Caco-2 (cell line): ENCODE measurements at regions not wholly inside any gene's neighbourhood (a gene's known extent, or its start where the extent isn't known, plus 50 kb on each side); places are given as distances from the start of the nearest gene placed in this dataset.

Source experiments
- BruUV-seq: library from RNA; stranded (reverse); fragments of 400-500 nt; replicated peaks from 2 replicates; lab custom pipeline; 2021; lab: Mats Ljungman, UMichigan
- CTCF ChIA-PET: fragments of 300-600 bp; sonication (Branson Sonifier 250); formaldehyde crosslinking; loops from one replicate; lab custom pipeline; 2022; ENCODE audit warnings: antibody characterized with exemption; lab: Charles Lee
- POLR2A ChIA-PET: fragments of 300-600 bp; sonication (Branson Sonifier 250); formaldehyde crosslinking; loops from one replicate; lab custom pipeline; 2022; ENCODE audit warnings: antibody characterized with exemption; lab: Charles Lee
- DNase-seq, 2 experiments: peaks; one replicate each; pipeline versions ENCODE4 v3.0.0 to v3.0.0-alpha.2; 2020 to 2022
- H3K27me3 ChIP-seq: replicated peaks from 2 replicates; pipeline ENCODE4 v1.6.0; 2011; ENCODE audit warnings: low read length; ENCODE audit not compliant: control insufficient read depth, insufficient read depth
- H3K36me3 ChIP-seq: 2 replicates; pipeline ENCODE4 v1.5.1; 2011; ENCODE audit warnings: low read length; ENCODE audit not compliant: control insufficient read depth, insufficient read depth
- H3K4me1 ChIP-seq: fragments of 250-450 bp; sonication (Bioruptor Pico); 2 replicates; pipeline ENCODE4 v1.5.1; 2020; ENCODE audit warnings: mild to moderate bottlenecking
- H3K4me3 ChIP-seq: 2 replicates; pipeline ENCODE4 v1.5.1; 2011; ENCODE audit warnings: low read depth, mild to moderate bottlenecking, control low read depth, low read length
- H3K9me3 ChIP-seq: fragments of 250-450 bp; sonication (Bioruptor Pico); 2 replicates; pipeline ENCODE4 v1.5.1; 2020; ENCODE audit warnings: mild to moderate bottlenecking, moderate library complexity
- H3K27ac Mint-ChIP-seq: one replicate; pipeline ENCODE4 v1.8.0; 2022; ENCODE audit warnings: mixed read lengths; ENCODE audit not compliant: unreplicated experiment
- H3K27me3 Mint-ChIP-seq: one replicate; pipeline ENCODE4 v1.8.0; 2022; ENCODE audit warnings: mixed read lengths; ENCODE audit not compliant: insufficient read depth, unreplicated experiment
- H3K36me3 Mint-ChIP-seq: one replicate; pipeline ENCODE4 v1.8.0; 2022; ENCODE audit warnings: mild to moderate bottlenecking, mixed read lengths; ENCODE audit not compliant: insufficient read depth, unreplicated experiment
- H3K4me1 Mint-ChIP-seq: one replicate; pipeline ENCODE4 v1.8.0; 2022; ENCODE audit warnings: low read depth, mixed read lengths; ENCODE audit not compliant: unreplicated experiment
- H3K4me3 Mint-ChIP-seq: one replicate; pipeline ENCODE4 v1.8.0; 2022; ENCODE audit warnings: mild to moderate bottlenecking, moderate library complexity, mixed read lengths; ENCODE audit not compliant: unreplicated experiment
- H3K9me3 Mint-ChIP-seq: one replicate; pipeline ENCODE4 v1.8.0; 2022; ENCODE audit warnings: mixed read lengths; ENCODE audit not compliant: unreplicated experiment
- intact Hi-C: fragments of 100-400 bp; cut with micrococcal nuclease; formaldehyde crosslinking; loops from one replicate; pipeline ENCODE4 v1.10.0; 2022; ENCODE audit not compliant: unreplicated experiment
- TF ChIP-seq, protein P1 (sequence below), 2 experiments: fragments of 200-600 bp in 1 of 2; IDR thresholded peaks; 1 replicate in 1 of 2; 2 replicates in 1 of 2; pipeline versions ENCODE4 v1.5.1 to v1.8.0; 2011 to 2022; ENCODE audit warnings: antibody characterized with exemption in 1 of 2, control low read depth in 1 of 2, inconsistent platforms in 1 of 2, low read depth in 1 of 2, low read length in 1 of 2, mild to moderate bottlenecking in 1 of 2, moderate library complexity in 1 of 2; ENCODE audit not compliant: insufficient read depth in 1 of 2, severe bottlenecking in 1 of 2, unreplicated experiment in 1 of 2

DNA sequence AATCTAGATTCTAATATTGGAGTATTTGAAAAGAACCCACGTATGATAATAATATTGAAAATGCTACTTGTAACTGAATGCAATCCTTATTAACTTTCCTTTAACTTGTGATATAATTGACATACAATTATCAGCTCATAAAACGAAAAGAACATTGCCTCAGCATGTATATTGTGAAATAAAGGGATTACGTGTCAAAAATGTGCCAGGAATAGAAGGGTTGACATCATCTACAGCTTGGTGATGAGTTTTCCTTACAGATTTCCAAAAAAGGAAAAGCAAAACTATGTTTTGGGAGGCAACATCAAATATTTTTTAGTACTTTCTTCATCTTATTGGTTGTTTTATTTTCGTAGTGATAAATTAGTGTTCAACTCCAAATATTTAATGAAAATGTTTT is 266.0 kb upstream of the PTGER4 start:
- Histone ChIP-seq H3K27me3 (no peaks in the 10 kb centered on the region), H3K9me3 (no peaks in the 10 kb centered on the region), H3K4me3 (no peak overlapping the region), H3K4me1 (no peaks in the 10 kb centered on the region), H3K36me3 (no peaks in the 10 kb centered on the region)
- TF ChIP-seq, protein P1, sequence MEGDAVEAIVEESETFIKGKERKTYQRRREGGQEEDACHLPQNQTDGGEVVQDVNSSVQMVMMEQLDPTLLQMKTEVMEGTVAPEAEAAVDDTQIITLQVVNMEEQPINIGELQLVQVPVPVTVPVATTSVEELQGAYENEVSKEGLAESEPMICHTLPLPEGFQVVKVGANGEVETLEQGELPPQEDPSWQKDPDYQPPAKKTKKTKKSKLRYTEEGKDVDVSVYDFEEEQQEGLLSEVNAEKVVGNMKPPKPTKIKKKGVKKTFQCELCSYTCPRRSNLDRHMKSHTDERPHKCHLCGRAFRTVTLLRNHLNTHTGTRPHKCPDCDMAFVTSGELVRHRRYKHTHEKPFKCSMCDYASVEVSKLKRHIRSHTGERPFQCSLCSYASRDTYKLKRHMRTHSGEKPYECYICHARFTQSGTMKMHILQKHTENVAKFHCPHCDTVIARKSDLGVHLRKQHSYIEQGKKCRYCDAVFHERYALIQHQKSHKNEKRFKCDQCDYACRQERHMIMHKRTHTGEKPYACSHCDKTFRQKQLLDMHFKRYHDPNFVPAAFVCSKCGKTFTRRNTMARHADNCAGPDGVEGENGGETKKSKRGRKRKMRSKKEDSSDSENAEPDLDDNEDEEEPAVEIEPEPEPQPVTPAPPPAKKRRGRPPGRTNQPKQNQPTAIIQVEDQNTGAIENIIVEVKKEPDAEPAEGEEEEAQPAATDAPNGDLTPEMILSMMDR (IDR thresholded peaks at IDR 0.05; ENCODE audit: insufficient read depth in 1 of 2, low read depth in 1 of 2, low read length in 1 of 2, severe bottlenecking in 1 of 2, unreplicated experiment in 1 of 2), result no peak
- intact Hi-C loops, result no loop called here
- ChIA-PET CTCF (no interaction called here), POLR2A (no interaction called here)
- no peaks in the 10 kb centered on the region for H3K36me3 Mint-ChIP-seq
- H3K27ac Mint-ChIP-seq, result no peak overlapping the region
- H3K4me1 Mint-ChIP-seq, result no peaks in the 10 kb centered on the region
- no peak overlapping the region for H3K4me3 Mint-ChIP-seq
- peaks cover 5% of the 10 kb centered on the region for H3K27me3 Mint-ChIP-seq
- BruUV-seq, result no TSS peak
- no peak for DNase-seq
- no peaks in the 10 kb centered on the region for H3K9me3 Mint-ChIP-seq

DNA sequence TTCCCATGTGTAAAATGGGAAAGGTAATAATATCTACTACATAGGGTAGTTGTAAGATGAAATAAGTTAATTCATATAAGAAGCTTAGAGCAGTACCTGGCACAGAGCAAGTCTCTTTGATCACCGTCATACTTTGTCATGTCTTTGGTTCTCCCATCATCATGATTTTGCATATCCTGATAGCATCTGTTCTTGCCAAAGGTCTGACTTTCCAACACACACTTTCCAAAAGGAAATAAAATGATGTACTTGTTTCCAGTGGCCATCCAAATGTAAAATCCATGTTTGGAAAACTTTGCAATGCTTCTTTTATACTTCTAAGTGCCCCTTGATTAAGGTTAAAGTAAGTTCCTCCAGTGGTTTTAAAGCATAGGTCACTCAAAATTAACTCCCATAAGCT is 266.9 kb upstream of the PTGER4 start:
- Mint-ChIP-seq H3K4me3 (no peak overlapping the region), H3K4me1 (no peaks in the 10 kb centered on the region), H3K27me3 (peaks cover 5% of the 10 kb centered on the region), H3K27ac (no peak overlapping the region), H3K36me3 (no peaks in the 10 kb centered on the region), H3K9me3 (no peaks in the 10 kb centered on the region)
- intact Hi-C loops, result no loop called here
- Histone ChIP-seq H3K9me3 (no peaks in the 10 kb centered on the region), H3K36me3 (no peaks in the 10 kb centered on the region), H3K4me3 (no peak overlapping the region), H3K27me3 (no peaks in the 10 kb centered on the region), H3K4me1 (no peaks in the 10 kb centered on the region)
- DNase-seq, result no peak
- BruUV-seq, result no TSS peak
- ChIA-PET CTCF (no interaction called here), POLR2A (no interaction called here)
- TF ChIP-seq, protein P1 (IDR thresholded peaks at IDR 0.05; ENCODE audit: insufficient read depth in 1 of 2, low read depth in 1 of 2, low read length in 1 of 2, severe bottlenecking in 1 of 2, unreplicated experiment in 1 of 2), result no peak

DNA sequence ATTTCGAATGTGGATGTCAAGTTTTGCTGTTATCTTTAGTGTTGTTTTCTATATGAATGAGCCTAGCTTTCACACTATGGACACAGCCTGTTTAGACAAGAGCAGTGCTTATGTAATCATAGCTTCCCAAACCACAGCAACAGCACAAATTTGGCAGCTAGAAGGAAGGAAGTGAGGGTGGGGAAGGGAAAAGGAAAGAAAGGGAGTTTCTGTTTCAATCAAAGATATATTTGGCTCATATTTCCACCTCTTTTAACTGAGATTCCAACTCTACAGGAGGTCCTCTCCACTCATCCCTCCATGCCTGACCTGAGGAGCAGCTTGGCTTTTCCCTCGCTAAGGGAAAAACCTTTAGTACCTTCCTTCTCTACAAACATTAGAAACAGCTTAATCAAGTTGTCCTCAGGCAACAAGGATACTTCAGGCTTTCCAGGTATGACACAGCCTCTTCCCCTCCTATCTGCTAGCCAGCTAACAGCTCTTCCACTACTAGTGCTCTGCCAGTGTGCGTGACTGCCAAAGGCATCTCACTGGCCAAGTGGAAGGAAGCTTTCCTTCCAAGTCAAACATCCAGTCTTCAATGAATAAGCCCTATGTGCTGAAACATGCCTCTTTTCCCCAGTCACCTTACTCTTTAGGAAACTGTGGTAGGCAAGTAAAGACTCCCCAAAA is 268.6 kb upstream of the PTGER4 start:
- CTCF ChIA-PET, result interaction anchor here (0.5 kb wide), 1 partner anchor 1054 kb away, joined by 6 read pairs; no protein-coding TSS in a partner anchor

More for the DNA sequence above, 268.6 kb upstream of the PTGER4 start:
- no peak overlapping the region for H3K4me3 Mint-ChIP-seq
- H3K4me1 Mint-ChIP-seq, result no peaks in the 10 kb centered on the region
- no peaks in the 10 kb centered on the region for H3K9me3 Mint-ChIP-seq
- intact Hi-C loops, result no loop called here
- BruUV-seq, result no TSS peak
- Histone ChIP-seq H3K9me3 (no peaks in the 10 kb centered on the region), H3K4me1 (no peaks in the 10 kb centered on the region), H3K27me3 (no peaks in the 10 kb centered on the region), H3K4me3 (no peak overlapping the region), H3K36me3 (no peaks in the 10 kb centered on the region)
- no peaks in the 10 kb centered on the region for H3K36me3 Mint-ChIP-seq
- no peak for DNase-seq
- peaks cover 5% of the 10 kb centered on the region for H3K27me3 Mint-ChIP-seq
- POLR2A ChIA-PET, result no interaction called here
- no peak overlapping the region for H3K27ac Mint-ChIP-seq
- TF ChIP-seq, protein P1 (IDR thresholded peaks at IDR 0.05; ENCODE audit: insufficient read depth in 1 of 2, low read depth in 1 of 2, low read length in 1 of 2, severe bottlenecking in 1 of 2, unreplicated experiment in 1 of 2), result no peak
